Stomach (tissue), 4 donors: ENCODE measurements at regions not wholly inside any gene's neighbourhood (a gene's known extent, or its start where the extent isn't known, plus 50 kb on each side); places are given as distances from the start of the nearest gene placed in this dataset.

Source experiments
- POLR2A ChIP-seq, 4 donors: fragments of 450-650 bp; IDR thresholded peaks; one replicate each; pipeline ENCODE4 v1.6.1; 2016; ENCODE audit warnings: antibody characterized with exemption in 4 of 4, control low read depth in 2 of 4, mild to moderate bottlenecking in 1 of 4, moderate library complexity in 1 of 4
- POLR2AphosphoS5 ChIP-seq, 3 donors: sonication (generic); formaldehyde crosslinking; IDR thresholded peaks; one replicate each; pipeline ENCODE4 v1.6.1; 2016; ENCODE audit warnings: antibody characterized with exemption in 3 of 3
- TF ChIP-seq, protein P1 (sequence below), 7 experiments: fragments of 450-650 bp in 4 of 7; fragments of 200-600 bp in 3 of 7; sonication (generic) in 3 of 7; IDR thresholded peaks; one replicate each; pipeline ENCODE4 v1.5.1; 2016 to 2019; ENCODE audit warnings: antibody characterized with exemption in 7 of 7, control low read depth in 2 of 7, mild to moderate bottlenecking in 1 of 7

DNA sequence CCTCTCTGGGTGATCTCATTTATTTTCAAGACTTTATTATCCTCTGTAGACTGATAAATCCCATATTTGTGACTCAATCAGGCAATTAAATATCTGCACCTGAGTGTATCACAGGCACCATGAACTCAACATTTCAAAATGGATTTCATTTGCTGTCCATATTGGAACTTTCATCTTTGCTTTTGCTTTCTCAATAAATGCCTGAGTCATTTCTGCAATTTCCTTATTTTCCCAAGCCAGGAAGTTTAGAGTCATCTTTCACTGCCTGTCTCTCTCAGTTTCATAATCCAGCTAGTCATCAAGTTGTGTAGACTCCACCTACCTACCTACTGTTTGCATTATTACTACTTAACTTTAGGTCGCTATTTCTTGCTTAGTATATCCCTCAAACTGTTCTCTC lies 540.9 kb downstream of the LMO4 start:
- TF ChIP-seq, protein P1, sequence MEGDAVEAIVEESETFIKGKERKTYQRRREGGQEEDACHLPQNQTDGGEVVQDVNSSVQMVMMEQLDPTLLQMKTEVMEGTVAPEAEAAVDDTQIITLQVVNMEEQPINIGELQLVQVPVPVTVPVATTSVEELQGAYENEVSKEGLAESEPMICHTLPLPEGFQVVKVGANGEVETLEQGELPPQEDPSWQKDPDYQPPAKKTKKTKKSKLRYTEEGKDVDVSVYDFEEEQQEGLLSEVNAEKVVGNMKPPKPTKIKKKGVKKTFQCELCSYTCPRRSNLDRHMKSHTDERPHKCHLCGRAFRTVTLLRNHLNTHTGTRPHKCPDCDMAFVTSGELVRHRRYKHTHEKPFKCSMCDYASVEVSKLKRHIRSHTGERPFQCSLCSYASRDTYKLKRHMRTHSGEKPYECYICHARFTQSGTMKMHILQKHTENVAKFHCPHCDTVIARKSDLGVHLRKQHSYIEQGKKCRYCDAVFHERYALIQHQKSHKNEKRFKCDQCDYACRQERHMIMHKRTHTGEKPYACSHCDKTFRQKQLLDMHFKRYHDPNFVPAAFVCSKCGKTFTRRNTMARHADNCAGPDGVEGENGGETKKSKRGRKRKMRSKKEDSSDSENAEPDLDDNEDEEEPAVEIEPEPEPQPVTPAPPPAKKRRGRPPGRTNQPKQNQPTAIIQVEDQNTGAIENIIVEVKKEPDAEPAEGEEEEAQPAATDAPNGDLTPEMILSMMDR (IDR thresholded peaks at IDR 0.05) = no peak
- TF ChIP-seq POLR2A (IDR thresholded peaks at IDR 0.05) = no peak
- TF ChIP-seq POLR2AphosphoS5 (IDR thresholded peaks at IDR 0.05) = no peak
